ENCODE measurements at regions not wholly inside any gene's neighbourhood (a gene's known extent, or its start where the extent isn't known, plus 50 kb on each side); places are given as distances from the start of the nearest gene placed in this dataset.

GRCh38 chr14:81669308-81669707, 135.7 kb upstream of the SEL1L start:
- DNase-seq, result no peak

GRCh38 chr14:81673930-81674329, 140.3 kb upstream of the SEL1L start:
- DNase-seq, result no peak

GRCh38 chr14:81676395-81676794, 142.7 kb upstream of the SEL1L start:
- no peak for DNase-seq

GRCh38 chr14:81676879-81677278, 143.2 kb upstream of the SEL1L start:
- no peak for DNase-seq

GRCh38 chr14:81677736-81678135, 144.1 kb upstream of the SEL1L start:
- no peak for DNase-seq

- no peak for DNase-seq
These were observed 145.6 kb upstream of the SEL1L start for GRCh38 chr14:81679226-81679625.

GRCh38 chr14:81681541-81681940, 147.9 kb upstream of the SEL1L start:
- no peak for DNase-seq

GRCh38 chr14:81682134-81682533, 148.5 kb upstream of the SEL1L start:
- DNase-seq, result no peak

- no peak for DNase-seq
These were observed 149.0 kb upstream of the SEL1L start for GRCh38 chr14:81682701-81683100.

- DNase-seq, result no peak
These were observed 151.0 kb upstream of the SEL1L start for GRCh38 chr14:81684696-81685095.

- DNase-seq, result no peak
These were observed 152.9 kb upstream of the SEL1L start for GRCh38 chr14:81686512-81686911.

- no peak for DNase-seq
These were observed 158.3 kb upstream of the SEL1L start for GRCh38 chr14:81691931-81692330.

- no peak for DNase-seq
These were observed 160.8 kb upstream of the SEL1L start for GRCh38 chr14:81694419-81694818.

- no peak for DNase-seq
These were observed 176.0 kb upstream of the SEL1L start for GRCh38 chr14:81709681-81710080.

GRCh38 chr14:81710232-81710845, 176.7 kb upstream of the SEL1L start:
- DNase-seq, result peak; percentile 55 to 62

GRCh38 chr14:81715731-81716130, 182.1 kb upstream of the SEL1L start:
- no peak for DNase-seq

- DNase-seq, result no peak
These were observed 183.3 kb upstream of the SEL1L start for GRCh38 chr14:81716953-81717352.

GRCh38 chr14:81723956-81724355, 190.3 kb upstream of the SEL1L start:
- DNase-seq, result no peak

GRCh38 chr14:81727218-81727617, 193.6 kb upstream of the SEL1L start:
- DNase-seq, result no peak

GRCh38 chr14:81728447-81728846, 194.8 kb upstream of the SEL1L start:
- DNase-seq, result no peak

- no peak for DNase-seq
These were observed 196.0 kb upstream of the SEL1L start for GRCh38 chr14:81729622-81730021.

GRCh38 chr14:81737938-81738337, 204.3 kb upstream of the SEL1L start:
- no peak for DNase-seq

GRCh38 chr14:81738946-81739659, 205.4 kb upstream of the SEL1L start:
- DNase-seq, result no peak

- no peak for DNase-seq
These were observed 210.0 kb upstream of the SEL1L start for GRCh38 chr14:81743605-81744004.

- DNase-seq, result no peak
These were observed 217.5 kb upstream of the SEL1L start for GRCh38 chr14:81751198-81751597.

All from inflammatory macrophage (primary cell).